Fibroblast of mammary gland (primary cell): ENCODE measurements at regions not wholly inside any gene's neighbourhood (a gene's known extent, or its start where the extent isn't known, plus 50 kb on each side); places are given as distances from the start of the nearest gene placed in this dataset.

Source experiments
- DNase-seq: peaks from one replicate; pipeline ENCODE4 v3.0.0-alpha.2; 2010; ENCODE audit warnings: low read depth
- H3K4me3 ChIP-seq: 2 replicates; pipeline ENCODE4 v1.5.1; 2011; ENCODE audit warnings: low read depth, mild to moderate bottlenecking, low read length, moderate library complexity; ENCODE audit not compliant: control insufficient read depth
- CTCF ChIP-seq: conservative IDR thresholded peaks from 2 replicates; pipeline ENCODE4 v1.5.1; 2011; ENCODE audit warnings: low read depth, low read length, inconsistent platforms; ENCODE audit not compliant: control insufficient read depth, insufficient read depth

- TF ChIP-seq CTCF, result no peak
- H3K4me3 ChIP-seq, result no peak overlapping the region
- DNase-seq, result peak; percentile 29
These were observed 168.9 kb downstream of the RAP2B start for GRCh38 chr3:153330901-153331300.

- no peak for TF ChIP-seq CTCF
These were observed 169.7 kb downstream of the RAP2B start for GRCh38 chr3:153331676-153332075.

GRCh38 chr3:153334558-153334957 is 172.5 kb downstream of the RAP2B start:
- no peak overlapping the region for H3K4me3 ChIP-seq
- no peak for TF ChIP-seq CTCF
- DNase-seq, result no peak

More at GRCh38 chr3:153331676-153332075, 169.7 kb downstream of the RAP2B start:
- DNase-seq, result no peak
- no peak overlapping the region for H3K4me3 ChIP-seq

GRCh38 chr3:153337369-153337768 is 175.3 kb downstream of the RAP2B start:
- no peak for TF ChIP-seq CTCF
- no peak overlapping the region for H3K4me3 ChIP-seq
- no peak for DNase-seq

- H3K4me3 ChIP-seq, result no peak overlapping the region
- DNase-seq, result peak; percentile 88
- TF ChIP-seq CTCF, result no peak
These were observed 176.5 kb downstream of the RAP2B start for GRCh38 chr3:153338487-153338886.

GRCh38 chr3:153339065-153339464 is 177.0 kb downstream of the RAP2B start:
- DNase-seq, result peak; percentile 40
- no peak overlapping the region for H3K4me3 ChIP-seq
- no peak for TF ChIP-seq CTCF
